Forelimb muscle (tissue), 1 donor: ENCODE measurements at regions not wholly inside any gene's neighbourhood (a gene's known extent, or its start where the extent isn't known, plus 50 kb on each side); places are given as distances from the start of the nearest gene placed in this dataset.

ENCODE experiments used
- DNase-seq: peaks from one replicate; pipeline ENCODE4 v3.0.0-alpha.2; 2013; ENCODE audit warnings: low read depth

DNA sequence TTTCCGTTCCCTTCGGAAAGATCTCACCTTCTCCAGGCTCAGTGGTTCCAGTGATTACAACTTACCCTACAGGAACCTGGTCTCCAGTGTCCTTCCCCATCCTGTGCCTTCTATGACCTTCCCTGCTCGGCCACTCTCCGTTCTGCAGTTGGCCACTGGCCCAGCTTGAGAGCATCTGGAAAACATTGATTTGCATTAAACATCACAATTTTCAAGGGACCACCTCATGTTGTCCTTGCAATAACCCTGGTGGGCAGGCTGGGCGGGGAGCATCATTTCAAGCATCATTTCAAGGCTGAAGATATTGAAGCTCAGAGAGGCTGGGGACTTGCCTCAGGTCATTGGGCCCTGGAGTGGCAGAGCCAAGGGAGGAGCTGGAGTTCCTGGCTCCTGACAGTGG lies 177.4 kb downstream of the SEC61B start:
- no peak for DNase-seq

DNA sequence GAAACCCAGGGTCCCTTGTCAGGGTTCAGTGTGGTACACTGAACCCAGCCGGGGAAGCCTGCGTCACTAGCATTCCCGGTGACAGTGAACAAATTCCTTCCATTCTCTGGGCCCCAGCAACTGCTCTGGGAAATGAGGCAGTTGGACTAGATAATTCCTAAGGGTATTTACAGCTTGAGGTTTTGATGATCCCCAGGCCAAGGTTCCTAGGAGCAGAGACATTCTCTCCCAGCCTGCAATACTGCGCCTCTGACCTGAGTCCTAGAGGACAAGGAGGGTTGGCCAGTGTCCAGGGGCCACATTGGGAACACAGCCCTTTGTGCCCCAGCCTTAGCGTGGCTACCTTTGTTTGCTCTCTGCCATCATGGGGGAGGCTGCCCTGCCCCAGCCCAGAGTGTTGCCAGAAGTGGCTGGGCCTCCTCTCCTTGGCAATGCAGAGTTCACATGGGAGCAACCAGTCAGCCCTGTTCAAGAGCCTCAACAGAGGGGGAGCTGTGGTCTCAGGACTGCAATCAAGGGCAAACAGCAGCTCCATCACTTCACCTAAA lies 178.2 kb downstream of the SEC61B start:
- no peak for DNase-seq

DNA sequence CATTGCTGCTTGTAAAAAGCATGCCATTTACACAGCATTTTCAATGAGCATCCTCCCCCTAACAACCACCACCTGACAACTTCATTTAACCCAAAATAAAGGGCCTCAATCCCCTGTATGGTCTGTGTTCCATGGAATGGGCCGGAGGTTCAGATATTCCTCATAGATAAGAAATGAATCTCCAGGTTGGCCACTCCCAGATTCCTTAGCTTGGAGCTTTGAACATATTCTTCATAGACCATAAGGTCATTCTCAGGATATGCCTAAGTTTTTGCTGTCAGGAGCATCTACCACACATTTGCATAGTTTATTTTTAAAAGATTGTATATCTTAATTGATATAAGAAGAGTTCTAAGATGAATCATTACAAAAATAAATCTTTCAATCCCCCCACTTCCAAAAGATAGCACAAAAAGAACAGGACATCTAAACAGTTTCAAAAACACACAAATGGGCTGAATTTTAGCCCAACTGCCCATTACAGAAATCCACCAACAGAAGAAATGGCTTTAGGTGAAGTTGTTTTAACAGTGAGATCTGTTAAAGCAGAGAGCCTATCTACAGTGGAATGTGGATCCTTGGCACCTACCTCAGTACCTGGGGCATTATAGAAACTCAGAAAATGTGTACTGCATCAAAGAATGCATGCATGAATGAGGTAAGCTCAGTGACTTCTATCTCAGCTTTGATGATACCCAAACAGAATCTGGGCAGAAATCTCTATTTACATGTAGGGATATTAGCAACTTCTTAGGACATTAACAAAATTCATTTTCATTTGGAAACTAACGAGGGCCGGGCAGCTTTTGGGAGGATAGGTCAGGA lies 179.8 kb downstream of the SEC61B start:
- DNase-seq = no peak

DNA sequence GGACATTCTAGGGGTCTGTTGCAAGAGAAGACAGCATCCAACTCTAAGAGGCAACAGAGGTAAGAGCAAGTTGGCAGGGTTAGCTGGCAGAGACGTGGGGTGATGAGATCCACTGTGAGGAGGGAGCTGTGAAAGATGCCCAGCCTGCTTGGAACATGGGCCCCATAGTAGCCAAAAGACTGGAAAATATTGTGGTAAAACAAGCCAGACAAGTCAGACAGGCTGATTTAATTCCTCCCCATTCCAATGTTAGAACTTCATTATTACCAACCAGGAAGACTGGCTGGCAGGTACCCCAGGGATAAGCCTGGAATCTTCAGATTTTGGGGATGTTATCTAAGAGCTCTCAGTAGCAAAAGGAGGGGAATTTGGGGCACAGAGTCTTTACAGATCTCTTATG lies 181.3 kb downstream of the SEC61B start:
- no peak for DNase-seq

DNA sequence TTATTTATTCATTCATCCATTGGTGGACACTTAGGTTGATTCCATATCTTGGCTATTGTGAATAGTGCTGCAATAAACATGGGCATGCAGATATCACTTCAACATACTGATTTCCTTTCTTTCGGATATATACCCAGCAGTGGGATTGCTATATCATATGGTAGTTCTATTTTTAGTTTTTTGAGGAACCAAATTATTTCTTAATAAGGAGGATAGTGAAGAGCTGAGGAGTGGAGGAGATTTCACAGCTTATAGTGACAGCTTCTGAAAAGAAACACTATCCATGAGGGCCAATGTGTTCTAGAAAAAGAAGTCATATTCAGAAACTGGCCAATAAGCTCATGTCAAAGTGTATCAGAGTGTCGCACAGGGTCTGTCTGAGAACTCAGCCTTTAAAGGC lies 183.3 kb downstream of the SEC61B start:
- DNase-seq = no peak

DNA sequence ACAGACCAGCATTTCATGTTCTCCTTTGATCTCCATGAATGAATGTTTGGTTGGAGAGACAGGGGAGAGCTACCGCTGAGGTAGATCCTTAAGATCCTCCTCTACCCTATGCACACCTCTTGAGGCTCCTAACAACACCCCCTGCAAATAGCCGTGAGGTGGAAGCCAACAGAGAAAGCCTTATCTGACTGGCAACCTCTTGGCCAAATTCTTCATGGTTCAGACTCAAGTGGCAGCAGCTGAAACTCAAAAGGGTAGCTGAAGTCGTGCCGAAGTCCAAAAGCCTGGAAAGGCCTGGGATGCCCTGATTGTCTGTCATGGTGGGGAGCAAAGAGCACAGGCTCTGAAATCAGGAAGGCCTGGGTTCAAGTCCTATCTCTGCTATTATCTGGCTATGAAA lies 184.9 kb downstream of the SEC61B start:
- no peak for DNase-seq

DNA sequence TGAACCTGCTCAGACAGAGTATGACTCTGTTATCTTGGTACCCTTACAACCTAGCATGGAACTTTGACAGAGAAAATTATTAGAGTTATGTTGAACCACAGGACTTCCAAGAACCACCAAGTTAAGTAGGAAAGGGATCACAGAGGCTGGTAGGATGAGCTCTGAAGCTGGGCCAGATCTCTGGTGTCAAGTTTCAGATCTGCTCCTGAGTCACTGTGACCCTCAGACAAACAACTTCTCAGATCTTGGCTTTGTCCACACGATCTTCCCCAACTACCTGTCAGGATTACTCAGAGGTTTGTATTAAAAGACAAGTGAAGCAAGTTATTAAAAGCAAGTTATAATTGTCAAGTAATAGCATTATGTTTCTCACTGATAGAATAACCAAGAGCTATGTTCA lies 189.0 kb downstream of the SEC61B start:
- no peak for DNase-seq

DNA sequence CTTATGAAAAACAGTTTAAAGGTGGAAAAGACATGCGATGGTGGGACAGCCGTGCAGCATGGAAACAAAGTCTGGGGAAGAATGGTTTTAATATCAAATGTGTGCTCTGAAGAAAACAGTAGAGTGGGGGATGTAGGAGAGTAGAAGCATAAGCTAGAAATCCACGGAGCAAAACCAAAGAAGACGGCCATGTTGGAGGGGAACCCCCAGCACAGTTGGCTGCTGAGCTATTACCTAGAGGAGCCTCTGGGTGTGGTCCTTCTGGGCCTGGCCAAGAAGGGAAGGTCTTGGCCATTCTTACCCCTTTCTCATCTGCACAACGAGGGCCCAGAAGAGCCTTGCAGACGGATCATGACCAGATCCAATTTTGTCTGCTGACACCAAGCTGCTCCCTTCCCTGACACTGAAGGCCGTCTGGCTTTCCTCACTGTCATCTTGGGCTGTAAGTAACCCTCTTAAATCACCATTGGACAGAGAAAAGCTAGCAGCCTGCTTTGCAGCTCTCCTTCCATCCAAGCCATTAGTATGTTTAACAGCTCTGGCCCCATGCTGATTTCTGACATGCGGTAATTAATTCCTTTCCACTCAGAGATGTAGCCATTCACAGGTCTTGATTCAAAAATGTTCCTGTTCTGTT lies 189.5 kb downstream of the SEC61B start:
- no peak for DNase-seq

DNA sequence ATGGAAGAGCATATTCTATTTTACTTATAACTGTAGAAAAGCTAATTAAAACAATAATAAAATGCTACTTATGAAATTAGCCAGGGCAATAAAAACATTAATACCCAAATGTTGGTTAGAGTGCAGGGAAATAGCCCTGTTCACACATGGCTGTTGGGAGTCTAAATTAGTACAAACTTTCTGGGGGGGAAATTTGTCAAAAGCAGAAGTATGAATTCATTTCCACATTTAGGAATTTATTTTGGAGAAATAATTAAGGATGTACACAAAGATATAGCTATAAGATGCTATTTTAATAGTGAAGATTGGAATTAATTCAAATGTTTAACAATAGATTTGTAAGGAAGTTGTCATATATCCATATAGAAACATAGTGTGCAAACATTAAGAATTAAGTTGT lies 190.5 kb downstream of the SEC61B start:
- no peak for DNase-seq

DNA sequence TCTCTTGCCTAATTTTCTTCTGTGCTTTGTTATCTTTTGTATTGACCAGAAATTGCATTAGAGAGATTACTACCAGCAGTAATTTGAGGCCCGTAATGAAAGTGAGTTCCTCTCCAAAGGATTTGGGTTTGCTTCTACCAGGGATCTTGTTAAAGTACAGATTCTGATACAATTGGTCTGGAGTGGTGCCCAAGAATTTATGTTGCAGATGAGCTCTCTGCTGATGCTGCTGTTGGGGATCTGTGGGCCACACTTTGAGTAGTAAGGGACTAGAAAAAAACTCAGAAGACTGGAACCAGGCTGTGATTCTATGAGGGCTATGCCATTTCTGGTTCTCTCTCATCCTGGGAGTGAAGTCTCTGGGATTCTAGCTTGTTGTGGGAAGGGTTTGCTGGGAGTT lies 192.2 kb downstream of the SEC61B start:
- no peak for DNase-seq

DNA sequence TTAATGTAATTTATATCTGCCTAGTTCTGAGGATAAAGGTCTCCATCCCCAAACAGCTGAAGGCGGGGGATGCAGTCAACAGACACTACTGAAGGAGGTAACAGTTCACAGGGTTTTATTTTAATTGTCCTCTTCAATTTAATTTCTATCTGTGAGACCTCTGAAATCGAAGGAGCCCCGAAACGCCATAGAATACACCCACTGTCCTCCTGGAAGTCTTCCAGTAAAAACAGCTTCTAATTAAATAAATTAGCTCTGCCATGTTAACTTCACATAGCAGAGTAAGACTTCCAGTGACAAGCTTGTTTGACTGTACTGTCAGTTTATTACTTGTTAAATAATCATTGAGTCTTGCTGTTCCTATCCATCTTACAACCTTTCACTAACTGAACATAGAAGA lies 193.5 kb downstream of the SEC61B start:
- no peak for DNase-seq

DNA sequence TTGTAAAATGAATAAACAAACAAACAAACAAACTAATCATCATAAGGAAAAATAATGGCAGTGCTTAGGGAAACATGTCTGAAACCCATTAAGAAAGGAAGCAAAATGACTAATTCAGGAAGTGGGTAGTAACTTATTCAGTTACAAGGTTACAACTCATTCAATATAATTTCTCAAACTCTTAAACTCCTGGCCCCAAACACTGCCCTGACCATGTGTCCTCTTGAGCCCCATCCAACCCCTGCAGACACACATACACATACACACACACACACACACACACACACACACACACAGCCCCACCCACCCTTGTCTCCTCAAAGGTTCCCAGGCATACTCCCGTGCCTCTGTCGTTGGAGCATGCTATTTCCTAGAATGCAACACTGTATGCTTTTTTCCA lies 193.9 kb downstream of the SEC61B start:
- DNase-seq = no peak

DNA sequence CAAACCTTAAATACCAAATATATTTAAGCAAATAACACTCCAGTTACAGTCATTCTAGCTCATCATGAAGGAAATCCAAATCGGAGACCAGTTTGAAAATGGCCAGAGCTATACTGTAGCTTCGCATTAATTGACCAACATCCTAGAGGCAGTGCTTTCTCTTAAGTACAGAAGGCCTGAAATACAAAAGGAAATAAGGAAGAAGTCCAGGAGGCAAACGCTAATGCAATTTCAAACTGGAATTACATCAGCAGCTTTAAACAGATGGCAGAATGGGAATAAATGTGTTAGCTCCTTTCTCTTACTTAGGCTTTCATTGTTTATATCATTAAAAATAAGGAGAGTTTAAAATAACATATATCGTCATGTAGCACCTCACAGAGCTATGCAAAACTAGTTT lies 197.0 kb downstream of the SEC61B start:
- DNase-seq = no peak

DNA sequence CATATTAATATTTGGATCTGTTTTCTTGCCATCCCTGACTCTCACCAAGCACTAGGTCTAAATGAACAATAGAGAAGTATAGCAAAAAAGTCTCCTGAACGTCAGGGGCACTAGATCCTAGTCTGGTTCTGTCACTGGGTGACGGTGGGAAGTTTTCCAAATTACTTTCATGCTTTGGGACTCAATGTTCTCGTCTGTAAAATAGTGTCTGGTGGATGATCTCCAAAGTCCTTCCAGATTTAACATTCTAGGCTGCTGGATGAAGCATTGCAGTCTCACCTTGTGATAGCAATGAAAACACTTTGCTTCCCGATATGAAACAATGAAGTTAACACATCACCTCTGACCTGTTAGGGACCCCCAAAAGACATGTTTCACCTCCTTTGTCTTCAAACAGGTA lies 199.3 kb downstream of the SEC61B start:
- no peak for DNase-seq

DNA sequence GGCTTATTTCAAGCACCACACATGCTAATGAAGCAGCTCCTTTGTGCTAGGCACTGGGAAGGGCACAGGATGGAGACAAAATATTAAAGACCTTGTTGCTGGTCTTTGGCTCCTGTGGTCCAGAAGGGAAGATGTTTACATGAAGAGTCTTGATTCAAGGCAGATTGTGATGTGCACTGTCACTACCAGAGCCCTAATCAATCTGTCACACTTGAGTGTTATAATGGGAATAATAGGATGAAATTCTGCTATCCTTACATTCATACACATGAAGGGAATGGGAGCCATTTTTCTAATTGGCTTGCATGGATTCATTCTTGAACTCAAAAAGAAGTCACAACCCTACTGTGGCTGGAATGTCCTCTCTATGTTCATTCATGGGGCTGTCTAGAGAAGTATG lies 203.0 kb downstream of the SEC61B start:
- no peak for DNase-seq

DNA sequence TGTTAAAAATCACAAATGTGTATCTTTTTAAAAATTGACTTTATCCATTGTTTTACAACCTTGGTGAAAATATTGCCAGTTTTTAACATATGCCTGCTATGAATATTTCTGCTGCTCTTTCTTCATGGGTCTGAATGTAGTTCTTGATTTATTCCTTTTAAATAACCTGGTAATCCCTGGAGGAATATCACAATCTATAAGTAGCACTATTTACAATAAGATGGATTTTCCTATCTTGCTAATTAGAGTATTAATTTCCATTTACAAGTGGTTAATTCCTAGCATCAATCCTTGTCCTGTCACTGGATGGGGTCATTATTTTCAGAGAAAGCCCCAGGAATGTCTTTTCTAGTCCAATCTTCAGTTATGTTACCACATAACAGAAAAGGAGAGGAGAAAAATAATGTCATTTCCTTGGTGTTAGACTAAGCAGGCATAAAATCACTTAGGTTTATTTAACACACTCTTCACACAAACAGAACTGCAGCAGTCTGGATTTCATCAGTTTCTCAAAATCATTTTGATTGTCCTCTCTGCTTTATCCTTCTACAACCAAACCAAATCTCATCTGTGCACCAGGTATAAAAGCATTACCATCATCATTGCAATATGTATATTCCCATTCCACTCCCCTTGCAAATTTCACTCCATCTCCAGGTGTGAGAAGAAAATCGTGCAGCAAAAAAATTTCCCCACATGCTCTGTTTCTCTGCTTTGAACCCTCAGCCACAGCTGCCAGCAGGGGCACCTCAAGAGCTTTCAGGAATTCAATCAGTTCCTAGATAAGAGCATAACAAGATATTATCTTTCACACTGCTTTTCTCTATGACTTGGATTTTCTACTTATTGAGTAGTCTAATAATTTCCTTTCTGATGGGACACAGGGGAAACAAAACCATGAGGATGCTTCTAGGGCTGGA lies 204.1 kb downstream of the SEC61B start:
- no peak for DNase-seq

DNA sequence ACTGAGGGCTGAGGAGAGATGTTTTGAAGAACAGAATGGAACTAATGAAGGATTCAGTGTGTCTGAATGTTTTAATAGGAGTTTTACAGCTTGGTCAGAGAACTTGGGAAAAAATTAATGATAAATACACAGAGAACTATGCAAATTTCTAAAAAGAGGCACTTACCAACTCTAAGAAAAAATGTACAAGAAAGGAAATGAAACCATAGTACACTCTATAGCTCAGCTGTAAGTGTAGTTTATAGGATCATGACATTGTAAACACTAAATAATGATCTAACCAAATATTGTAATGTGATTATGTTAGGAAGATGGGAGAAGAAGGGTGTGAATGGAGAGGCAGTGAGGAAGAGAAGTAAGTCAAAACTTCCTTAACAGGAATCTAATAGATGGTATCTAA lies 205.2 kb downstream of the SEC61B start:
- no peak for DNase-seq

DNA sequence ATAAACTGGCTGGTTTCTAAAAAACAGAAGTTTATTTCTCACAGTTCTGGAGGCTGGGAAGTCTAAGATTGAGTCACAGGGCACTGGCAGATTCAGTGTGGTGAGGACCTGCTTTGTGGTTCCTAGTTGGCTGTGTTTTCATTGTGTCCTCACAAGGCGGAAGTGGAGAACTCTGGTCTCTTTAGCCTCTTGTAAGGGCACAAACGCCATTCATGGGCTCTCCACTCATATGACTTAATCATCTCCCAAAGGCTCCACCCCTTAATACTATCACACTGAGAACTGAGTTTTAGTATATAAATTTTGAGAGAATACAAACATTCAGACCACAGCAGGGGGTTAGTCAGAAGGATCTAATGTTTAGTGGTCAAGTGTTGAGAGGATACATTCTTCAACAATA lies 208.2 kb downstream of the SEC61B start:
- no peak for DNase-seq

DNA sequence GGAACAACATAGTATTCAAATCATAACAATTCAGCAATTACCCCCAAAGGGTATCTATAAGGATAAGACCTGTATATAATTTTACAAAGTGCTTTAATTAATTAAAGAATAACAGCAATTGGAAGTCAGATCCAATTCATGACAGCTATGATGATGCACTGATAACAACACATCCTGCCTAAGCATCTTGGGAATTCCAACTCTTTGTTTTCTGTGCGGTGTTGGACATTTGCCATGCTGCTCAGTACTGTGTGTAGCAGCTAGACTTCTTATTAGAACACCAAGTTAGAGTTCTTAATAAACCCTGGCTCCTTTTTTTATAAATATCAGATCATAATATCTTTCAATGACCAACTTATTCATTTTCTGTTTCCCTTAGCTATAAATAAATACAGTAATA lies 209.0 kb downstream of the SEC61B start:
- no peak for DNase-seq

DNA sequence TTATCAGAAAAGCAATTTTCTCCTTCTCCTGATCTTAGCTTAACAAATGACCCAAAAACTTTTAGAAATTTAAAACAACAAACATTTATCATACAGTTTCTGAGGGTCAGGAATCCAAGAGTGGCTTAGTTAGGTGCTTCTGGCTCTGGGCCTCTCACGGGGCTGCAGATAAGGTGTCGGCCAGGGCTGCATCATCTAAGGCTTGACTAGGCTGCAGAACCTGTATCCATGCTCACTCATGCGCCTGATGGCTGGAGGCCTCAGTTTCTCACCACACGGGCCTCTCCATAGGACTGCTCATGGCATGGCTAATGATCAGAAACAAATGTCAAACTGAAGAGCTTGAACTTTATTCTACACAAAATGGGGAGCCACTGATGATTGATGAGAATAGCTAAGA lies 210.0 kb downstream of the SEC61B start:
- DNase-seq = no peak

DNA sequence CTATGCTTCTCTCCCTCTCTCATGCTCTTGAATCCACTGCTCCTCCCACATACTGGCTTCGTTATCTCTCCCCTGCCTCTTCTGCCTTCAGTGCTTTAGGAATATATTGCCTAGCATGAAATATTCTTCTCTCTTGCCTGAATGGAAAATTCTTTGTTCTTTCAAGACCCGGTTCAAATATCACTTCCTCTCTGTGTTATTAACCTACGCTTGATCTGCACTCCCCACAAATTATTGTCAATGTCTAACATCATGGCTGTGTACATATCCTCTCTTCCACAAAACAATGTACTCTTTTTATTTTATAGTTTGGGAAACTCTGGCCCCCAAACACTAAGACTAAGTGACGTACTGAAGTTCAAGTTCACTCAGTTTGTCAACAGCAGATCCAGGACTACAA lies 211.0 kb downstream of the SEC61B start:
- no peak for DNase-seq

DNA sequence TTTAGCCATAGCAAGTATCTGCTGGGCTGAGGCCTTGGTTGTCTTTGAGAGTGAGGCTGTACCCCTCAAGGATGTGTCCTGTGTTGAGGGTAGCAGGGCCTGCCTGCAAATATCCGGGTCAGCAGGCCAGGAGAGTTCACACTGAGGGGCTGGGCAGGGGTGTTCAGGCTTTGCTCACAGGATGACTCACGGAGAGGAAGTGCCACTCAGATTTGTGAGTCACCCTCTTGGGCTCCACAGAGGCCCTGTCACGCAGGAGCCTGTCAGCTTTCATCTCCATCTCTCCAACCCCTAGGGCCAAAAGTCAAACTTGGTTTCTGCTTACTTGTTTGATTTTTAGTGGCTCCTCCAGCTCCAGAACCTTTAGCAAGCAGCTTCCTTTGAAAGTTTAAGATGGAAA lies 211.5 kb downstream of the SEC61B start:
- no peak for DNase-seq
